Urothelium cell line (cell line): ENCODE measurements at regions not wholly inside any gene's neighbourhood (a gene's known extent, or its start where the extent isn't known, plus 50 kb on each side); places are given as distances from the start of the nearest gene placed in this dataset.
A peak's percentile ranks its signal among the peaks of the same experiment; 100 is the strongest.

Experiments used
- DNase-seq: peaks from one replicate; pipeline ENCODE4 v3.0.0; 2011; ENCODE audit warnings: low spot score, mixed read lengths
- FAIRE-seq: peaks from 2 replicates; lab custom pipeline; 2011; peaks lifted over from hg19 to GRCh38; lab: Jason Lieb, UNC

GRCh38 chr20:11192106-11192505 is 518.3 kb upstream of the JAG1 start:
- no peak for FAIRE-seq
- no peak for DNase-seq

GRCh38 chr20:11193241-11193640 is 519.4 kb upstream of the JAG1 start:
- FAIRE-seq: no peak
- no peak for DNase-seq

- DNase-seq (no peak), FAIRE-seq (no peak)
Observed at GRCh38 chr20:11195169-11195568, 521.4 kb upstream of the JAG1 start.

GRCh38 chr20:11195899-11196558 is 522.2 kb upstream of the JAG1 start:
- peak; percentile 41 for DNase-seq
- no peak for FAIRE-seq

- DNase-seq (no peak), FAIRE-seq (no peak)
Observed at GRCh38 chr20:11197851-11198250, 524.1 kb upstream of the JAG1 start.

GRCh38 chr20:11200423-11200822 is 526.6 kb upstream of the JAG1 start:
- FAIRE-seq: no peak
- DNase-seq: no peak

GRCh38 chr20:11204926-11205768 is 531.3 kb upstream of the JAG1 start:
- FAIRE-seq (peak; percentile 76), DNase-seq (no peak)

GRCh38 chr20:11205769-11206362 is 532.1 kb upstream of the JAG1 start:
- no peak for FAIRE-seq
- DNase-seq: no peak

GRCh38 chr20:11207749-11208502 is 534.1 kb upstream of the JAG1 start:
- peak; percentile 81 for DNase-seq
- FAIRE-seq: peak; percentile 69

- no peak for FAIRE-seq
Observed at GRCh38 chr20:11210611-11211010, 536.8 kb upstream of the JAG1 start.

GRCh38 chr20:11212272-11212671 is 538.5 kb upstream of the JAG1 start:
- FAIRE-seq (no peak), DNase-seq (no peak)

More at GRCh38 chr20:11210611-11211010, 536.8 kb upstream of the JAG1 start:
- DNase-seq: no peak

- FAIRE-seq (no peak), DNase-seq (no peak)
Observed at GRCh38 chr20:11212902-11213301, 539.1 kb upstream of the JAG1 start.

- no peak for FAIRE-seq
- no peak for DNase-seq
Observed at GRCh38 chr20:11214256-11214840, 540.5 kb upstream of the JAG1 start.

- FAIRE-seq (no peak), DNase-seq (no peak)
Observed at GRCh38 chr20:11216451-11217314, 542.9 kb upstream of the JAG1 start.

- no peak for FAIRE-seq
- DNase-seq: no peak
Observed at GRCh38 chr20:11217326-11218172, 543.8 kb upstream of the JAG1 start.

GRCh38 chr20:11218173-11218680 is 544.4 kb upstream of the JAG1 start:
- no peak for FAIRE-seq
- no peak for DNase-seq

GRCh38 chr20:11219192-11219591 is 545.4 kb upstream of the JAG1 start:
- no peak for DNase-seq
- FAIRE-seq: no peak

GRCh38 chr20:11221046-11221445 is 547.2 kb upstream of the JAG1 start:
- DNase-seq (no peak), FAIRE-seq (no peak)

- FAIRE-seq (no peak), DNase-seq (no peak)
Observed at GRCh38 chr20:11222243-11222642, 548.4 kb upstream of the JAG1 start.
